GM18520 (cell line): ENCODE measurements at regions not wholly inside any gene's neighbourhood (a gene's known extent, or its start where the extent isn't known, plus 50 kb on each side); places are given as distances from the start of the nearest gene placed in this dataset.
"Not testable (repeated sequence)": the region's sequence is repeated elsewhere in the genome, so short reads cannot be mapped to it uniquely, and the experiment has no call there.

ENCODE experiments used
- ATAC-seq: cut with Tn5 transposase; IDR thresholded peaks from one replicate; pipeline ENCODE4 v1.9.1; 2021; ENCODE audit not compliant: unreplicated experiment

- no peak for ATAC-seq
Measured at GRCh38 chr4:103499094-103499493, 220.7 kb downstream of the TACR3 start.

GRCh38 chr4:103498161-103499070 is 221.4 kb downstream of the TACR3 start:
- ATAC-seq, result peak; percentile 87

- ATAC-seq, result peak; percentile 46
Measured at GRCh38 chr4:103497692-103498091, 222.1 kb downstream of the TACR3 start.

GRCh38 chr4:103496800-103497199 is 223.0 kb downstream of the TACR3 start:
- no peak for ATAC-seq

GRCh38 chr4:103493450-103494159 is 226.2 kb downstream of the TACR3 start:
- ATAC-seq, result no peak

GRCh38 chr4:103485296-103485695 is 234.5 kb downstream of the TACR3 start:
- not testable (repeated sequence) for ATAC-seq

GRCh38 chr4:103484521-103484920 is 235.3 kb downstream of the TACR3 start:
- no peak for ATAC-seq

GRCh38 chr4:103482893-103483292 is 236.9 kb downstream of the TACR3 start:
- ATAC-seq, result no peak

- ATAC-seq, result no peak
Measured at GRCh38 chr4:103482471-103482870, 237.3 kb downstream of the TACR3 start.

GRCh38 chr4:103478734-103479133 is 241.1 kb downstream of the TACR3 start:
- no peak for ATAC-seq

GRCh38 chr4:103478210-103478609 is 241.6 kb downstream of the TACR3 start:
- no peak for ATAC-seq

- ATAC-seq, result no peak
Measured at GRCh38 chr4:103457566-103457965, 259.4 kb upstream of the CENPE start.

GRCh38 chr4:103451341-103451740 is 253.2 kb upstream of the CENPE start:
- no peak for ATAC-seq

- no peak for ATAC-seq
Measured at GRCh38 chr4:103450693-103451092, 252.6 kb upstream of the CENPE start.

GRCh38 chr4:103449296-103450023 is 251.3 kb upstream of the CENPE start:
- no peak for ATAC-seq

GRCh38 chr4:103445377-103445776 is 247.2 kb upstream of the CENPE start:
- no peak for ATAC-seq

- no peak for ATAC-seq
Measured at GRCh38 chr4:103443324-103443723, 245.2 kb upstream of the CENPE start.

GRCh38 chr4:103429283-103429682 is 231.1 kb upstream of the CENPE start:
- peak; percentile 73 for ATAC-seq

- no peak for ATAC-seq
Measured at GRCh38 chr4:103425406-103425805, 227.3 kb upstream of the CENPE start.

GRCh38 chr4:103424853-103425252 is 226.7 kb upstream of the CENPE start:
- no peak for ATAC-seq

GRCh38 chr4:103423261-103423660 is 225.1 kb upstream of the CENPE start:
- ATAC-seq, result no peak
